ENCODE measurements at regions not wholly inside any gene's neighbourhood (a gene's known extent, or its start where the extent isn't known, plus 50 kb on each side); places are given as distances from the start of the nearest gene placed in this dataset.
"Not testable (repeated sequence)": the region's sequence is repeated elsewhere in the genome, so short reads cannot be mapped to it uniquely, and the experiment has no call there.

- no peak for DNase-seq (ENCODE audit: low spot score)
These were observed 163.1 kb downstream of the ESM1 start for GRCh38 chr5:54822324-54822687.

DNA sequence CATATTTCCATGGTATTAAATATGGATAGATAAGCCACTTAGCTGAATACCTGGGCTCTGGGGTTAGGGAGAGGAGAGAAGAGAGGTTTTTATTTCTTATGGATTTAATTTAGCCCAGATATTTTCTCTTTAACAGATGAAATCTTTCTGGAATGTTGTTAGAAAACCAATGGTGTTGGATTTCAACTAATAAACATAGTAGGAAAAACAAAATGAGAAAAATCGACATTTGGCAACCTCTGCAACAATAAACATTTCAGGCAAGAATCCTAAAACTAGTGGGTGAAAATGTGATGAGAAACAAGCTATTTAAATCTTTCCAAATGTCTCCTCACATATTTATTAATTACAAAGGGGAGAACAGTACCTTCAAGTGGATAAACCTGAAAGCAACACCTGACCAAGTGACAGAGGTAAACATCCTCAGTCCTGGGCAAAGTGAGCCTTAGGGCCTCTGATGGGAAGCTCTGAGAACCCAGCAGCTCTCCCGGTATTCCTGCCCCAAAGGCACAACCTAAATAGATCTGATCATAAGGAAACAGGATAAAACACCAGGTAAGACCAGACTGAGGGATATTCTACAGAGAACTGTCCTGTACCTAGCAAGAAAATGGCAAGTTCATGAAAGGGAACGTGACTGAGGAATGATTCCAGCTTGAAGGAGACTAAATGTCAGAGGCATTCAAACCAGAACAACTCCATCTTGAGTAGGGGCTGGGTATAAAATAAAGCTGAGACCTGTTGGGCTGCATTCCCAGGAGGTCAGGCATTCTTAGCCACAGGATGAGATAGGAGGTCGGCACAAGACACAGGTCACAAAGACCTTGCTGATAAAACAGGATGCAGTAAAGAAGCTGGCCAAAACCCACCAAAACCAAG, 163.7 kb downstream of the ESM1 start:
- no peak for DNase-seq (ENCODE audit: low spot score)

- DNase-seq (ENCODE audit: low spot score) = no peak
These were observed 164.9 kb downstream of the ESM1 start for GRCh38 chr5:54820346-54821134.

DNA sequence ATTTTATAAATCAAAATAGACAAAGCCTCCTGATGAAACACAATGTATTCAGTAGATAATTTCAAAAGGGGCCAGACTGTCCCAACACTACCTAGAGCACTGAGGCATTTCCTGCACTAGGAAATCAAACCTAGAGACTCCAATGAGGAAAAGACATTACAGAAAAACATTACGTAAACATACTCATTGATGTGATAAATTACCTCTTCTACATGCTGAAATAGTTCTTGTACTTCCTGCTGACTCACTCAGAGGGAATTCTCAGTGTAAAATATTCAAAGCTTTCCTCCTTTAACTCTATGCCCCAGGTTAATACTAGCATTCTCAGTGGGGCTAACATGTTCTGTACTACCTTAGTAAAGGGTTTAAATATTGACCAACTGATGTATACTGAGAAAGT, 178.0 kb downstream of the ESM1 start:
- DNase-seq (ENCODE audit: low spot score) = no peak

- DNase-seq (ENCODE audit: low spot score) = no peak
These were observed 180.9 kb downstream of the ESM1 start for GRCh38 chr5:54804521-54804920.

GRCh38 chr5:54804086-54804485, 181.3 kb downstream of the ESM1 start:
- DNase-seq (ENCODE audit: low spot score) = no peak

DNA sequence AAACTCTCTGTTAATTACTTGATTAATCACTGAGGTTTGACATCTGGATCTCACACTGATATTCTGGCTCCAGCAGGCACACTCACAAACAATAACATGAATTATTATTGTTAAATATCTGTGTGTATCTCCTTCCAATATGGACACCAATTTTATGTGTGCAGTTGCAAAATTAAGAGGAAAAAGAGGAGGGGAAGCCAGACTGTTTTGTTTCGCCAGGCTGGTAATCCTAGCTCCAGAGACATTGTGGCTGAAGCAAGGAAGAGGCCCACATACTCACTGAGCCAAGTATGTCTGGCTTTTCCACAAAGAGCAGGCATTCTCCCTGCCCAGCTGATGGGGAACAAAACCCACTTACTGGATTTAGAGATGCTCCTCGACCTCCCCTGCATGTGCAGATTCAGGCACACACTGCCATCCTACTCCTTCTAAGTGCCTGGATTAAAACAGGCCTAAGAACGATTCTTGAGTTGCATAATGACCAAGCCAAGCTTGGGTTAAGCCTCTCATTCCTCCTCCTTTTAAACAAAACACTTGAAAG, 181.9 kb downstream of the ESM1 start:
- no peak for DNase-seq (ENCODE audit: low spot score)

GRCh38 chr5:54799645-54800044, 185.7 kb downstream of the ESM1 start:
- no peak for DNase-seq (ENCODE audit: low spot score)

- no peak for DNase-seq (ENCODE audit: low spot score)
These were observed 189.6 kb downstream of the ESM1 start for GRCh38 chr5:54795777-54796176.

DNA sequence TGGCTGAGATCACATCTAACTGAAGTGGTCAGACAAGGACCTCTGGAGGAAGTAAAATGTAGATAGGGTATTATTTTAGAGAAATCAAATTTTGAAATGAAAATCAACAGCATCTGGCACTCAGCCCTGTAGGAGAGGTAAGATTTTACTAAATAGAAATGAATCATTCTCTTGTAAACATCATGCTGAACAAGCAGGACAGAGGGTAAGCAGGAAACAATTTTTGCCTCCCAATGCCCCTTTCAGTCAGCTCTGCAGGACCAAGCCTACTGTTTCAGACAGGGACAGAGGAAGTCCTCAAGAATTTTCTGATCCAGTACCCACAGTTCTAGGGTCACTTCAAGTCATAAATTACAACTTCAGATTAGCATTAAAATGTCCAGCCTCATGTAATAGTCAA, 190.1 kb downstream of the ESM1 start:
- DNase-seq (ENCODE audit: low spot score) = no peak

GRCh38 chr5:54794135-54794975, 191.0 kb downstream of the ESM1 start:
- DNase-seq (ENCODE audit: low spot score) = no peak

DNA sequence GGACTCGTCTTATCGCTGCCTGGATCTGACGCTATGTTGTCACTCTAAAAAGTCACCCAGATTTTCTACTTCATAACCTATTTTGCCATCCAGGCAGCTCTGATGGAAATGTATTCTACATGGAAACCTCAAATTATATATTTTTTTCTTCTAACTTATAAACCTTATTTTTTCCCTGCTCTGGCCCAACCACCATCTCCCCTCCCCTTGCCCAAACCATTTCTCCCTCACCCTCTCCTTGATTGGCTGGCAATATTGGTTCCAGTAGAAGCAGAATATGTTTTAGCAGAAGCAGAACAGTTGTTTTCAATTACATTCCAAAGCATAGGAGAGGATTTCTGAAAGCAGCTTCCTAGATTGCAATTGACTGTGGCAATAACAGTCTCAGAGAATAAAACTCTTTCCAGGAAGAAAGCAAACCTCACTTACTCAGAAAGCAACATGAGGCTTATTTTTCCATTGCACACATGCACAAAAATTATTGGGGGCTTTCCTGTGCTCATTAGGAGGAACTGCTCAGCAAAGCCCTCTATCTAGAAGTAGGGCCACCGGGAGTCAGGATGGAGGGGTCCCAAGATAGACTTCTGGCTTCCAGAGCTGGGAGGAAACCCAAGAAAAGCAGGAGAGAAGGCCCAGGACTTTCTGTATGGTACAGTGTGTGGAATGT, 191.8 kb downstream of the ESM1 start:
- no peak for DNase-seq (ENCODE audit: low spot score)

- no peak for DNase-seq (ENCODE audit: low spot score)
These were observed 192.6 kb downstream of the ESM1 start for GRCh38 chr5:54792611-54793404.

GRCh38 chr5:54787910-54788309, 197.5 kb downstream of the ESM1 start:
- not testable (repeated sequence) for DNase-seq (ENCODE audit: low spot score)

GRCh38 chr5:54785729-54786591, 199.4 kb downstream of the ESM1 start:
- no peak for DNase-seq (ENCODE audit: low spot score)

- no peak for DNase-seq (ENCODE audit: low spot score)
These were observed 206.6 kb downstream of the ESM1 start for GRCh38 chr5:54778783-54779182.

DNA sequence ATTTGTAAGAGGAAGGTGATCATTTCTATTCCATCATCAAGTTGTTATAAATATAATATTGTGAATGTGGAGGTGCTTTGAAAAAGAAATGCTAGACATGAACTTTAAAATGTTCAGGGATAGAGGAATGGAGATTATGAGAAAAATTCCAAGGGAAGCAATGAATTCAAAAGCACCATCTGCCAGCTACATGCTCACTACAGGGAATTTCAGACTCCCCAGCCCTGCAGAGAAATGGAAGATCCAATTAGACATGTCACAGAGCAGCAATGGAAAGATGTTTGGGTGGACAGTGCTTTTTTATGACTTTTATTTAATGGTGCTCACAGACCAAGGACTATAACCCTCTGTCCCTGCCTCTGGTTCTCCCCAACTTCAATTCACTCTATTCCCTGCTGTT, 209.7 kb downstream of the ESM1 start:
- no peak for DNase-seq (ENCODE audit: low spot score)

DNA sequence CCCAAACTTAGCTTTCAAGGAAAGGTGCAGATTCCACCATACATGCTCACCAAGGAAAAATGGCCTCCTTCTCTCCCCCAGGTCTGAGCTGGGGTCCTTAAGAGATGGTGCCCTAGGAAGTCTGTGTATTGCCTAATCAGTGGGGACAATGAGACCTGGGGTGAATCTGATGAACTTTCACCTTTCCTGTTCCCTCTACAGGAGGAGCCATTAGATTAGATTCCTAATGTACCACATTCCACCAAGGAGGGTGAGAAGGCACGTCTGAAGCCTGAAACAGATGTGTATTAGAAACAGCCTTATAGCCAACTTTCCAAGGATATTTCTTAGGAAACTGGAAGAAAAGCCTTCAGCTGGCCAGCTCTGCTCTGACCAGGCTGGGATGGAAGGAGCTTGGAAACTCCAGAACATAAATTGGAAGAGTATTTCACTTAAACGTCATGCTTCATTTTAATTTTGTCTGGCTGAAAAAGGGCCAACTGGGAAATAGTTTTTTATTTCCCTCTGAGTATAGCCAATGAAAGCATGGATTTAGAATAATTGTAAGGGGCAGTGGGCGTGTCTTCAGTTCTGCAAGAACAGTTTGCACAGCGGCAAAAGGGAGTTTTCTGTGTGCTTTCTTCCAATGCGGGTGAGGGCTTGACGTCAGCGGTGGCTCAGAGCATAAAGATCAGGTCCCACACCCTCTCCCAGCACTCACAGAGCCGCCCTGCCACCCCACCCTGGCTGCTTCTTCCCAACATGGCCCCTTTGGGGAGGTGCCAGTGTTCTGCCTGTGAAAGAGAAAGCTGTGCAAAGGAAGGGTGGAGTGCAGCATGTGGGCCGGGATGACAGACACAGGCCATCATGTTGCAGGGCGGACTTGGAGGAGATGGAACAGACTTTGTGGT, 210.9 kb downstream of the ESM1 start:
- no peak for DNase-seq (ENCODE audit: low spot score)
